Thoracic aorta (tissue), 2 donors: ENCODE measurements at regions not wholly inside any gene's neighbourhood (a gene's known extent, or its start where the extent isn't known, plus 50 kb on each side); places are given as distances from the start of the nearest gene placed in this dataset.

ENCODE experiments used
- ATAC-seq: fragments of 150-250 bp; one replicate; pipeline ENCODE4 v1.8.0; 2017; ENCODE audit warnings: low read depth; ENCODE audit not compliant: insufficient number of reproducible peaks, low FRiP score
- DNase-seq: peaks from one replicate; pipeline ENCODE4 v3.0.0-alpha.2; 2020; ENCODE audit warnings: low spot score
- H3K27ac ChIP-seq, 2 donors: fragments of 200-600 bp; sonication (generic); 1 replicate in 1 of 2; 2 replicates in 1 of 2; pipeline ENCODE4 v1.5.1; 2016; ENCODE audit warnings: mild to moderate bottlenecking in 2 of 2, moderate library complexity in 2 of 2
- H3K27me3 ChIP-seq: fragments of 200-600 bp; sonication (generic); replicated peaks from 2 replicates; pipeline ENCODE4 v1.6.0; 2016; ENCODE audit warnings: mild to moderate bottlenecking; ENCODE audit not compliant: insufficient read depth
- H3K36me3 ChIP-seq: fragments of 200-600 bp; sonication (generic); one replicate; pipeline ENCODE4 v1.5.1; 2016
- H3K4me1 ChIP-seq, 2 donors: fragments of 200-600 bp; sonication (generic); 1 replicate in 1 of 2; 2 replicates in 1 of 2; pipeline versions ENCODE4 v1.5.1 to v1.6.0; 2016; ENCODE audit warnings: low read depth in 2 of 2, mild to moderate bottlenecking in 1 of 2; ENCODE audit not compliant: control insufficient read depth in 1 of 2
- H3K4me3 ChIP-seq: fragments of 200-600 bp; sonication (generic); 2 replicates; pipeline ENCODE4 v1.5.1; 2016; ENCODE audit warnings: mild to moderate bottlenecking
- H3K9me3 ChIP-seq: fragments of 200-600 bp; sonication (generic); 2 replicates; pipeline ENCODE4 v1.5.1; 2016
- TF ChIP-seq, protein P1 (sequence below): fragments of 200-600 bp; sonication (generic); IDR thresholded peaks from one replicate; pipeline ENCODE4 v1.5.1; 2019; ENCODE audit warnings: antibody characterized with exemption

DNA sequence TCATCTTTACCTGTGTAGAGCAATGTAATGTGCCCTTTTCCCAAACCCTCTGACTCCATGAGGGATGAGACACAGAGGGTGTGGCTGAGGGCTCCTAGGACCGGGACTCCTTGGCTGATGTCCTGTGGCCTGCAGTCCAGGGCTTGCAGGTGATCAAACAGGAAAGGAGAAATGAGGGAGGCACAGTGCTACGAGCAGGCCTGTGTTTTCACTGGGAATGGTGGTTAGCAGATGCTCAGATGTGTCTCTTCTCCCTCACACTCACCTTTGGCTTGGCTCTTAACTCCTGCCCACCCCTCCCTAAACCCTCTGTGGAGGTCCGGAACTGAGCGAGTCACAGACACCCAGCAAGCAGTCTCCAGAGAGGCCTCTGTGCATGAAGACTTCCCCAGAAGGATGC lies 254.4 kb downstream of the DAD1 start:
- no peak overlapping the region for H3K27ac ChIP-seq
- TF ChIP-seq, protein P1, sequence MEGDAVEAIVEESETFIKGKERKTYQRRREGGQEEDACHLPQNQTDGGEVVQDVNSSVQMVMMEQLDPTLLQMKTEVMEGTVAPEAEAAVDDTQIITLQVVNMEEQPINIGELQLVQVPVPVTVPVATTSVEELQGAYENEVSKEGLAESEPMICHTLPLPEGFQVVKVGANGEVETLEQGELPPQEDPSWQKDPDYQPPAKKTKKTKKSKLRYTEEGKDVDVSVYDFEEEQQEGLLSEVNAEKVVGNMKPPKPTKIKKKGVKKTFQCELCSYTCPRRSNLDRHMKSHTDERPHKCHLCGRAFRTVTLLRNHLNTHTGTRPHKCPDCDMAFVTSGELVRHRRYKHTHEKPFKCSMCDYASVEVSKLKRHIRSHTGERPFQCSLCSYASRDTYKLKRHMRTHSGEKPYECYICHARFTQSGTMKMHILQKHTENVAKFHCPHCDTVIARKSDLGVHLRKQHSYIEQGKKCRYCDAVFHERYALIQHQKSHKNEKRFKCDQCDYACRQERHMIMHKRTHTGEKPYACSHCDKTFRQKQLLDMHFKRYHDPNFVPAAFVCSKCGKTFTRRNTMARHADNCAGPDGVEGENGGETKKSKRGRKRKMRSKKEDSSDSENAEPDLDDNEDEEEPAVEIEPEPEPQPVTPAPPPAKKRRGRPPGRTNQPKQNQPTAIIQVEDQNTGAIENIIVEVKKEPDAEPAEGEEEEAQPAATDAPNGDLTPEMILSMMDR, result no peak
- no peak for ATAC-seq
- no peaks in the 10 kb centered on the region for H3K36me3 ChIP-seq
- peaks cover 11 to 14% of the 10 kb centered on the region in 2 donors for H3K4me1 ChIP-seq
- no peaks in the 10 kb centered on the region for H3K27me3 ChIP-seq
- no peak for DNase-seq
- H3K9me3 ChIP-seq, result peaks cover 2% of the 10 kb centered on the region
- no peak overlapping the region for H3K4me3 ChIP-seq

DNA sequence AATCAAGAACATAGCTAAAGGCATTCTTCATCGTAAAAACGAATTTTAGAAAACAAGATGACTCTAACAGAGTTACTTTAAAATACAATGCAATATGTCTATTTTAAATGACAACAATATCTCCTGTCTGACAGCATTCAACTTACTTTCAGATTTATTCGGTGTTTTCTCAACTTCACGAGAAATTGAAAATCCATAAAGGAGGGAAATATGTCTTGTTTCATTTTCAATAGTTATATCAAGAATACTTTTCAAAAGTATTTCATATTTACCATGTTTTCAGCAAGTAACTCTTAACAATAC lies 254.8 kb downstream of the DAD1 start:
- Histone ChIP-seq H3K4me1 (peaks cover 8 to 11% of the 10 kb centered on the region in 2 donors), H3K27me3 (no peaks in the 10 kb centered on the region), H3K36me3 (no peaks in the 10 kb centered on the region), H3K9me3 (peaks cover 6% of the 10 kb centered on the region), H3K27ac (no peak overlapping the region), H3K4me3 (no peak overlapping the region)
- ATAC-seq, result no peak
- no peak for DNase-seq
- TF ChIP-seq, protein P1, result no peak

DNA sequence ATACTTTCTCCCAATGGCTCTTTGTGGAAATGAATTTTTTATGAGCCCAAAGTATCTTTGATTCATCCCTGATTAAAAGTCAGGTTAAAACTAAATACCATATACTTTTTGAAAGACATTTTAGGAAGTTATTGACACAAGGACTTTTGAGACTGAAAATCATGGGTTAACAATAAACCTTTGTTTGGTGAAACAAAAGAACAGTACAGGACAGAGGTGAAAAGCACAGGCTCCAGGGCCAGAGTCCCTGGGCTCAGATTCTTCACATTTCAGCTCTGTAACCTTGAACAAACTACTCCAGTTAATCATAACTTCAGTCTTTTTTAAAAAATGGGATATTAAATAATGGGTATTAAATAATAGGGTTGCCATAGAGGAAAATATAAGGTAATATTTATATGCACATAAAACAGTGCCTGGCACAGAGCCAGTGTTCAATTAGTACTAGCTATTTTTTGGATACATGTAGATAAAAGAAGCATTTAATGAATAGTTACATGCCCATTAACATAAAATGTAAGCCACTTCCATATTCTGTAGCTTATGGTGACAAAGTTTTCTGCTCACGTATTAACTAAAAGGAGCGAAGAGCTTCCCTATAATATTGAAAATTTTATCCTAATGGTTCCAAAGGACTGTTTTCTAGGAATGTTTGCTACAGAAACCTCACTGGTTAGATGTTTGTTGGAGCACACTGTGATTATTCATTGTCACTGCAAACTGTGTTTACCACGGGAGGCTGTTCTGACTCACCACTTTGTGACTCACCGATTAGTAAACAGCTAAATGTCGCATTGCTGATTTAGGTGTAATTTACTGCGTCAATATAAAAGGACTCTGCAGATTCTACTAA lies 255.4 kb downstream of the DAD1 start:
- H3K36me3 ChIP-seq, result no peaks in the 10 kb centered on the region
- TF ChIP-seq, protein P1, result no peak
- no peak overlapping the region for H3K27ac ChIP-seq
- no peak overlapping the region for H3K4me3 ChIP-seq
- no peak for DNase-seq
- peaks cover 7% of the 10 kb centered on the region for H3K9me3 ChIP-seq
- ATAC-seq, result no peak
- H3K27me3 ChIP-seq, result no peaks in the 10 kb centered on the region
- peaks cover 4 to 5% of the 10 kb centered on the region in 2 donors for H3K4me1 ChIP-seq

DNA sequence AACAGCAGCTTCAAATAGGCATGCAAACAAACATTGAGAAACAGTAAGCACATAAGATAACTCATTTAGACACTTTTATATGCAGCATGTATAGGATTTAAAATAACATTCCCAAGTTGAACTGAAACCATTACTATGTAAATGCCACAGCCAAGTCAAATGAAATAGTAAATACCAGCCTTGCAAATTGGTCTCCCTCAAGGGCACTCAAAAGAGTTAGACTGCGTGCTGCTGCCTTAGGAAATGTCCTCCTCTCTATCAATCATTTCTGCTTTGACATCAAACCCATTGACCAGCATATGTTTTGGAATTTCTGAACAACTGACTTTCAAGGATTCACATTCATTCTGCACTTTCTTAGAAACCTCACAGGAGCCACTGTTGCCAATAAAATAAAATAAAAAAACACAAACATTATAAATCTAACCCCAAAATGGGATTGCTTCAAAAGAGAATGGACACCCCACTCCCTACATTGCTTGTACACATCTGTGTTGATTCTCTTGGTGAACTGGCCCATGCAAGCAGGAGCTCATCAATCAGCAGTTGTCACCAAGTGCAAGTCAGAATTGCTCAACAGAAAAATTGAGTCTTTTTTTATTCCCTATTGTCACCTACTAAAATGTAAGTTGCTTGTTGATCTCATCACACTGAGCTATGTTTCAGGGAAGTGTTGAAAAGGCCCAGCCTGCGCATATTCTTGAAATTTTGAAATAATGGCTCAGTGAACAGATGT lies 256.2 kb downstream of the DAD1 start:
- TF ChIP-seq, protein P1, result no peak
- Histone ChIP-seq H3K9me3 (peaks cover 7% of the 10 kb centered on the region), H3K27ac (no peak overlapping the region), H3K4me3 (no peak overlapping the region), H3K4me1 (no peaks in the 10 kb centered on the region), H3K36me3 (no peaks in the 10 kb centered on the region), H3K27me3 (no peaks in the 10 kb centered on the region)
- DNase-seq (no peak), ATAC-seq (no peak)

DNA sequence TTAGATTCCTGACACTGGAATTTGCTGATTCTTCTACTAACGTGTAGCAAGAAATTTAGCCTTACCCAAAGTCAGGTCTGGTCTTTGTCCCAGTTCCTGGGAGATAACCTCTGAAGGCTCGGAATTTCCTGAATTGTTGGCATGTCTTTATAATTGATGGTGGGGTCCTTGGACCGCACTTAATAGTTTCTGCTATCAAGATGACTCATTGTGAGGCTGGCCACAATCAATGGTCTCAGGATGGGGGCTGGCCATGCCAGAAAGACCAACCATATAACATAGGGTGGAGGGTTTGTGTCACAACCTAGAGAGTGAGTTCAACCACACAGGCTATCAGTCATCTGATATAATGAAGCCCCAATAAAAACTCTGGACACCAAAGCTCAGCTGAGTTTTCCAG lies 259.7 kb downstream of the DAD1 start:
- TF ChIP-seq, protein P1, result no peak
- H3K4me3 ChIP-seq, result no peak overlapping the region
- no peaks in the 10 kb centered on the region for H3K27me3 ChIP-seq
- DNase-seq (no peak), ATAC-seq (no peak)
- peaks cover 7% of the 10 kb centered on the region for H3K9me3 ChIP-seq
- no peaks in the 10 kb centered on the region for H3K4me1 ChIP-seq
- H3K36me3 ChIP-seq, result no peaks in the 10 kb centered on the region
- no peak overlapping the region for H3K27ac ChIP-seq
